Hypothalamus (tissue), 51 donors: ENCODE measurements at regions not wholly inside any gene's neighbourhood (a gene's known extent, or its start where the extent isn't known, plus 50 kb on each side); places are given as distances from the start of the nearest gene placed in this dataset.

Experiments
- DNase-seq, 51 donors: peaks; one replicate each; lab custom pipeline; 2025; lab: John Stamatoyannopoulos, UW

DNA sequence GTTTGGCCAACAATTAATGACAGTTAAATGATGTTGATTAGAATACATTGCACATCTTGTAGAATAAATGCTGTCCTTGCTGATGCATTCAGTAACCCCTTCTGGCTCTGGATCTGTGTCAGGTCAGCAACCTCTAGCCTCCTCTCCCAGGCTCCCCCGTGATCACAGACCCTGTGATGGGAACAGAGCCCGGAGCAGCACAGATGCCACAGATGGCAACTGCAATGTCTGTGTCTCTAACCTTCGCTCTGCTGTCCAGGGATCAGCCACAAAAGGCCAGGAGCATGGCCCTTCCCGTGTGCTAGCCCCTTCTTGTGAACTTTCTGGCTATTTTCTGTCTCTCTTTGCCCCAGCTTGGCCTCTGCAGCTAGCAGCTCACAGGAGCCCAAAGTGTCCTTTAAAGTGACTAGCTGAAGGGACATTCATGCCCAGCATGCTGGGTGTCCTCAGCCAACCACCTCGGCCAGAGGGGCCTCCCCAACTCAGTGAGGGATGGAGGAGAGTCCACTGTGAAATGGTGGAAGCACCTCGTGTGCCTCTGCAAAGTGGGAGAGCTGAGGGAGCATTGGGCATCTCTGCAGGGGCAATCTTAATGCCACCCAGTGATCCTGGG, 167.0 kb upstream of the TCERG1L start:
- no peak for DNase-seq

DNA sequence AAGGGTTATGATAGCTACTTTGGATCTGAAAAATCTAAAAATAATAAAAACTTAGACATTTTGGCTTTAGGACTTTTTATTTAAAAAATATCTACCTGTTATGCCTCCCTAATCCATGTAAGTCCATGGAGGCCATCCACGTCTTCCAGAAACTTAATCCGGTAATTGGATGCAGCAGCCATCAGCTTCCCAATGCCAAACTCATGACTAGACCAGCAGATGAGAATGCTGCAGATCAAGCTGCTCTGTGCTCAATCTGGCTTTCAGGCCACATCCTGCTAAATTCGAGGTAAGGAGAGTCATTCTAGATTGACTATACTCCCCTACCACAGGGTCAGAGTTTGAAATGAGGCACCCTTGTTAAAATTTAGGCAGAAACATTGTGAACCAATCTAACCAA, 168.5 kb upstream of the TCERG1L start:
- DNase-seq, result no peak

DNA sequence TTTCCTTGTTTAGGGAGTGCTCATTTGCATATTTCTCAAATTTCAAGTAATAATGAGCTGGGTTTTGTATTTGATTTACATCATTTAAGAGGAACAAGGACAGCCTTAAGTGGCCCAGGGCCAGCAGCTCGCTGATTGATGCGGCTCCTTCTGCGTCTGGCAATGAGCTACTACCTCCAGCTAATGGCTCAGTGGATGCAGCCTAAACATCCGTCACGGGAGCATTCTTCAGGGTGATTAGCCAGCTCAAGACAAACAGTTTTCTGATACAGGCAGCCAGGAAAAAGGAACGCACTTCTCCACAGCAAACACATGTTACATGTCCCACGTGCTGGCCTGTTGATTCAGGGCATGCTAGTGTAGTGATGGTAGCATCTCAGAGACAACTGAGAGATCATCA, 169.3 kb upstream of the TCERG1L start:
- no peak for DNase-seq

- no peak for DNase-seq
These were observed 174.2 kb upstream of the TCERG1L start for GRCh38 chr10:131485732-131486131.

- DNase-seq, result no peak
These were observed 176.3 kb upstream of the TCERG1L start for GRCh38 chr10:131487822-131488221.

DNA sequence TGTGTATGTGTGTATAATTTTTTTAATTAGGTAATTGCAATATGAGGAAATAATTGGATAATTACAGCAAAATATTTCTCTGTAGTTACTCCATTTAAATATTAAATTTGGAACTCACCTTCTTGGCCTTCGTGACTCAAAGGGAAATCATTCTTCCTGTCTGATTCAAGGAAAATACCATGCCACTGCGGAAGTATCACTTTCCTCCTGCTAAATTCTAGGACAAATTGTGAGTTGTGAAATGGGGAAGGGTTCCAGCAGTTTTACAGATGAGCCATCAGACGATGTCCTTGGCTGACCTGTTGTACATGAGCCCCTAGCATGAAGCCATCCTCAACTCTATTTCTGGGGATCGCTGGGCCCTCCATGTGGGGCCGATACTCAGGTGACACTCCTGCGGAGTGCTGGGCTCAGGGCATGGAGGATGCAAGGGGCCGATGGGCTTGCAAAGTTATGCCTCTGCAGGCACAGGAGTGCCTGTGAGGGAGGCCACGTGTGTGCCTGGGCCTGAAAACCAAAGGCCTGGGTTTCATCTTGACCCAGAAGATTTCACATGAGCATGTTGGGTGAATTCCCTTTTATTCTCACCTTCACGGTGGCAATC, 179.6 kb upstream of the TCERG1L start:
- no peak for DNase-seq

DNA sequence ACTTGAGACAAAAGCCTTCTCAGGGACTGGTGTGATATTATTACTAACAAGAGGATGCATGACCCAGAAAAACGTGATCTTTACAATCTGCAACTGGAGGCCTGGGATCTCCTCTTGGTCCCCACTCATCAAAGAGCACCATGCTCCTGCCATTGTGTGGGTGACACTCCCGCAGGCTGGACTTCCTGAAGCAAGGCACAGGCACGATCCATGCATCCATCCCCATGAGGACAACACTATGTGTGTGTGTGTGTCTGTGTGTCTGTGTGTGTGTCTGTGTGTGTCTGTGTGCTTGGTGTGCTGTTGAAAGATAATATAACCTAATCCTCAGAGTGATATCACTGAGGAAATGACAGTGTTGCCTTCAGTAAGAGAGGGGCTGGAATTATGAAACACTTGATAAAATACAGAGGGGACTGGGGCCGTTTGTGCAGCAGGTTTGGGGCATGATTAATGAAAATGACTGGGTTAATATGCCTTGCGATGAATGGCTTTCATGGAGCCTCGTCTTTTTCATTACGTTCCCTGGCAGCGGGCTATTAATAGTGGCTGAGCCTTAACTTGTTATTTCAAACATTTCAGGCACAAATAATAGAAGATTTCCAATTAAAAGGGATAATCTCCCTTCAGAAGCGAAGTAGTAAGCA, 180.8 kb upstream of the TCERG1L start:
- DNase-seq, result no peak

DNA sequence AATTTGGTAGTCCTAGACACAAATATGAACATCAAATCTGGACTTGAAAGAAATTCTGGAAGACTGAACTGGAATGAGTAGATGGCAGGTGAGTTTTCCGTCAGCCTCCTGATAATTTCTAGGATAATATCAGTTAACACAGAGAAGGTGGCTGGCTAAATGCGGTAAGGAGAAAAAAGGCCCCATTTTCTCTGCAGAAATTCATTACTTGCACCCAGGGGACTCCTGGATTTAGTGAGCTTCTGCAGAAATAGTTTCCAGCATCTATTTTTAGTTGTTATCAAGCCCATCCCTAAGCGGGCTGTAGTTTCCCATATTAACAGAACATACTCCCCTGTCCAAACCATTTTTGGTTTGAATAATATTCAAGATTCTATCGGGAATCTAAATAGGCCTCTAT, 181.9 kb upstream of the TCERG1L start:
- DNase-seq, result no peak

DNA sequence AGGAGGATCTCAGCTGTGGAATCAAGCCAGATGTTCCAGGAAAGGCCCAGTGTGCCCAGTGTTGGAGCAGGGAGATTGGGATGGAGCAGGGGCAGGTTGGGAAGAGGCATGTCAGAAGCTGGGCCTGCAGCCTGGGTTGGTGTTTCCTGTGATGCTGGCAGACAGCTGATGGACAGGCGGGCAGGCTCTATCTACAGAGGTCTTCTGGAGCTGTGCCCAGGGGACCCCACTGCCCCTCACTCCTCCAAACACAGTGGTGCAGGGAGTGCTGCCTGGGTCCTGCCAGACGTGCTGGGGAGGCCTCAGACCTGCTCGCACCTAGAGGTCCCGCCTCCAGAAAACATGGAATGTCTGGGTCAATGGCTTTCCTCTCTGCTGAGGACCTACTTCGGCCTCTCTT, 182.9 kb upstream of the TCERG1L start:
- no peak for DNase-seq

DNA sequence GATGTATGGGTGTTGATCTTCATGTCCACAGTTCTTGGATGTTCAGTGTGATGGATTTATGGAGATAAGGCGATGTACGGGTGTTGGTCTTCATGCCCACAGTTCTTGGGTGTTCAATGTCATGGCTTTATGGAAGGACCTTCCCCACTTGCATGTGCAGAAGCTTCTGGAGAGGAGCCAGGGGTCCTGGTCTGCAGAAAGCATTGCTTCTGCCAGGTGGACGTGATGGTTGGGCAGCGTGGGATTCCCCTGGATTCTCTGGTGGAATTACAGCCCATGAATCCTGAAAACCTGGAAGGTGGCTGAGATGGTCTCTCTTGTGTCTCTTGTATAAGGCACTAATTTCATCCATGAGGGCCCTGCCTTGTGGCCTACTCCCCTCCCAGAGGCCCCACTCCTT, 183.7 kb upstream of the TCERG1L start:
- DNase-seq, result no peak

DNA sequence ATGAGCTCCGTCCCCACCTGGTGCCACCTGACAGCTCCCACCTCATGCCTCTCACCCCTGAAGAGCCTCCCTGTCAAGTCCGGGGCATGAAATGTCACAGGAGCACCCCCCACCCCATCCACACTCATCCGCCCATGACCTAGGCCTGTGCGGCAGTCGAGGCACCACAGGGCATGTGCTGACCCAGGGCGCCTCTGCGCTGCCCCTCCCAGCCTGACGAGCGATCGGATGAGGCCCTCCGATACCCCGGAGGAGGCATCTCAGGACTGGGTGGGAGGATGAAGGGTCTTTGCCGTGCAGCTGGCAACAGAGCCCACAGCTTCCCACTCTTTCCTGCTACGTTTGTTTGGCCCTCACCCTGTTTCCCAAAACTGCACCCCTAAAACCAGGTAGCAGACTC, 184.4 kb upstream of the TCERG1L start:
- no peak for DNase-seq

DNA sequence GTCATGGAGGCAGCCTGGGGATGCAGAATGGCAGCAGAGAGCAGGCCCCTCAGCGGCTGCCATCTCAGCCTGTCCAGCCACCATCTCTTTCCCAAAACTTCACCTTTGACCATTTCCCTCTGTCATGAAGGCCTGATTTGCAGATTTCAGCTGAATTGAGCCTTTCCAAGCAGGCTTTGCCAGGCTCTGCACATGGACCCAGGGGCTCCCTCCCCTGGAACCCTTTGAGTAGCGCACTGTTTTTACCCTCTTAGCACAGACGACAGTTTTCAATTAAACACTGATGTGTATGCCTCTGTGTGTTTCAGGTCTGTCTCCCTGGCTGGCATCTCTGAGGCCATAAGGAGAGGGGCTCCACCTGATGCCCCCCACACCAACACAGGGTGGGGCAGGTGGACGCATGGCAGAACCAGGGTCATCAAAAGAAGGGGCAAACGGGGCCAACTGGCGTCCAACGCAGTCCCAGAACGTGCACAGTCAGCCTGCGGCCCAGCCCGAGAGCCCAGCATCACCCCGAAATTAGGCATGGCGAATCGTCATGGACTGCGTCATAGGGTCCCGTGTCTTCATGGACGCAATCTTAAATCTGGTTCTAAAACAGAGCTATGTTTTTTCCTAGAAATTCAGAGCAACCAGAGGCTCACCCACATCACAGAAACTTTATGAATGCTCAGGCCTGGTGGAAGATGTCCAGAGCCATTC, 185.0 kb upstream of the TCERG1L start:
- DNase-seq, result no peak

- no peak for DNase-seq
These were observed 188.0 kb upstream of the TCERG1L start for GRCh38 chr10:131499566-131499965.

GRCh38 chr10:131500181-131500580, 188.7 kb upstream of the TCERG1L start:
- DNase-seq, result no peak

DNA sequence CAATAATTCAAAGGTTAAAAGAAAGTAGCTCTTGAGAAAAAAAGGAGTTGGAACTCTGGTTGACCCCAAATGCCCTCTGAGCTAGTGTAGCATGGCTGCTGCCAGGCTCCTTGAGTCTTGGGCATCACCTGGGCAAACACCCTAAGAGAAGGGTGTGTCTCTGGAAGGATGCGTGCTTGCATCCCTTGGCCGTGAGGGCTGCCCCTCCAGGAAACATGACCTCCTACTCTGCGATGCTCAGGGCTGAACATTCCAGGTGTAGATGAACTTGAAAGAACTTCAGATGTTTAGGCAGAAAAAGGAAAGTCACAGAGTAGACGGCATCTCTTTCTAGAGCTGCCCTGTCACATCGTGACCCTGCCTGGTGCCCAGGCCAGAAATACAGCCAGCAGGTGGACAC, 189.4 kb upstream of the TCERG1L start:
- DNase-seq, result no peak

DNA sequence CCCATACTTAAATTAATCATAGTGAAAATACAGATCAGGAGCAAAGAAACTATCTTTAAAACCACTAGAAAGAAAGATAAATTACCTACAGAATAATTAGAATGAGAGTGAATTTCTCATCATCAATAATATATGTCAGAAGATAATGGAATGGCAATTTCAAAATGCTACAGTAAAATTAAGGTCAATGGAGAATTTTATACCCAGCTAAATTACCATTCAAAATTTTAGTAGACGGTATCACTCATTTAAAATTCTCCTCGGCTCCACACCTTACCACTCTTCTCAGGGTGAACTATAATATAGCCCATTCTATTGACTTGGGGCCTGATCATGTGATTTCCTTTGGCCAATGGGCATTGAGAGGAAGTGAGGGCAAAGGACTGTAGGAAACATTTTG, 192.5 kb upstream of the TCERG1L start:
- DNase-seq, result no peak

DNA sequence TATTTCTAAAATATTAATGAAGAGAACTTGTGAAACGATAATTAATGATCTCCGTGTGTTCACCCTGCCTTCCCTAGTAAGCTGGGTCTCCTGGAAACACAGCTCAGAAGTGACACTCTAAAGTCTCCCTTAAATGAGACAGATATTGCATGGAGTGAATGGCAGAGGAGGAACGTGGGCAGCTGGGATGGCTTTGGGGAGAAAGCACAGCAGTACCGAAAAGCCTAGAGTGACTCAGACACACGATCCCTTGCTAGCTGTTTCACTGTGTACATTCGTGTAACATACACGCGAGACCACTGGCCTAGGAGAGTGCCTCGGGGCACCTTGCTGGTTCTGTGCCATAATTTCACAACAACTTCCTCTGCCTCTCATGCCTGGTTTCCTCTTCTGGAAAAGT, 199.9 kb upstream of the TCERG1L start:
- DNase-seq, result no peak

DNA sequence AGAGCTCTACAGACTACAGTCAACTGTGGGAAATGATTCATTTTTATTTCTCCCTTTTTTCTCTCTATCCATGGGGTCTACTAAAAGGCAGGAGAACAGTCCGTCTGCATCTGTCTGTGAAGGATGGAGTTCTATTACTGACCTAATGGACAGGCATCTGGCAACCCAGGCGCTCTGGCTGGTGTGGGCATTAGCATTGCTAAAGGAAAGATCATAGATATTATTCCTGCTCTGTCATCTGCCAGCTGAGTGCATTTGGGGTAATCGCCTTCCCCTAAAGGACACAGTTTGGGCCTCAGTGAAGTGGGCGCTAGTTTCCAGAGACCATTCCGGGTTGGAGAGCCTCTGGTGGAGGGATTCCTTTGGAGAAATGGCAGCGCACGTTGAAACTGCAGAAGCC, 201.3 kb upstream of the TCERG1L start:
- no peak for DNase-seq

DNA sequence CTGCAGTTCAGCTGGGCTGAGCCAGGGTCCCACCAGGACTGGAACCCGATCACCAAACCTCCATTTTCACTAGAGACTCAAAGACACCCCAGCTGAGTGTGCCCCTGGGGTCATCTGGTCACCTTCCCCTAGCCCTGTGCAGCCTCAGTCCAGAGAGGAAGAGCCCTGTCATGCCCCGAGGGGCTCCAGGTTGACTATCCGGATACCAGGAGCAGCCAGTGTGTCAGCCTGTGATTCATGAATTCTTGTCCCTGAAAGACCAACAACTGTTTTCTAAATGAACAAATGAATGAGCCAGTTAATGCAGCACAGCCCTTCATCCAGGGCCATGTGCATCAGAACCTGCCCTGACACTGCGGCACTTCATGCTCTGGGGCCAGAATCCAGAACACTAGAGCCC, 201.9 kb upstream of the TCERG1L start:
- DNase-seq, result no peak

DNA sequence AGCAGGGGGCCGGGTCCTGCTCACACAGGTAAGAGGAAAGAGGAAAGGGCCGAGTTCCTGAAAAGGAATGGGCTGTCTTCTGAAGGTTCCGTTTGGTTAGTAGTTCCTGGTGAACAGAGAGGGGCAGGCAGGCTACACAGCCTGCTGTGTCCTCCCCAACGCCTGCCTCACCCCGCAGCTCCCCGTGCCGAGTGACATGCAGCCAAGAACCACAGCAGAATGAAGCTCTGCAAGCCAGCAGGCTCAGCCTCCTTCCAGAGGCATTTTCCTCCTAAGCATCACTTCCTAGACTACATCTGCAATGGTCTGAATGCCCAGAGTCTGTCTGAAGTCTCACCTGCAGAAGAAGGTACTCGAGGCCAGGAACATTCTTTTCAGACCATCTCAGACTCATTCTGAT, 202.4 kb upstream of the TCERG1L start:
- no peak for DNase-seq

DNA sequence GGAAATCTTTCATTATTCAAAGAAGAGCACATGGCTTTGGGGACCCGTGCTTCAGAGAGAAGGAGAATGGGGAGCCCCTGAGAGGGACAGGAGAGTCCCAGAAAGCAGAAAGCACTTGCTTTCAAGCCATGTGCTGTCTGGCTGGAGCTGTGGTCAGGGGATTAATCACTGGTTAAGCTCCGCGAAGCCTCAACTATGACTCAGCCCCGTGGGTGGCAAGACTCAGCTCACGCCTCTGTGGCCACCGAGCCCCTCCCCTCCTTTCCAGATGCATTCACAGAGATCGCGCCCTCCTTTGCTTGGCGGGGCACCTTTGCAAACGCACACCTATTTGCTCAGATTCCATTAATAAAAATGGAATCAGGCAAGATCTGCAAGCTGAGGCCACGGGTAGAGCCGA, 202.9 kb upstream of the TCERG1L start:
- peak in 1 of 51 donors; percentile 32 for DNase-seq

DNA sequence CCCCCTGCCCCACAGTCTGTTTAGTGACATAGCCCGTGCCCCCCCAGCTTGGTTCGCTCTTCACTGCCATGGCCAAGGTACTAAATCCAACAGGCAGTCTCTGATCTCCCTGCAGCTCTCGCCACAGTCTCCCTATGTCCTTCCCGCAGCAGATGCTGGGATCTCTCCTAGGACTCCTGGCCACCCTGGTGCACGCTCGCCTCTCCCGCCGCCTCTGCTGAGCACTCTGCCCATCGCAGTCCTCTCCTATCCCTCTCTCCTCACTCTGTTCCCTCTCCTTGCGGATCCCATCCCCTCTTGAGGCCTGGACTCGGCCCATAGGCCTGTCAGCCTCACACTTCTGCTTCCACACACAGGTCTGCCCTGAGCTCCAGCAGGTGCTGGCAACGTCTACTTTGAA, 204.8 kb upstream of the TCERG1L start:
- no peak for DNase-seq
